ENCODE measurements at regions not wholly inside any gene's neighbourhood (a gene's known extent, or its start where the extent isn't known, plus 50 kb on each side); places are given as distances from the start of the nearest gene placed in this dataset.
A peak's percentile ranks its signal among the peaks of the same experiment; 100 is the strongest.
"Not testable (repeated sequence)": the region's sequence is repeated elsewhere in the genome, so short reads cannot be mapped to it uniquely, and the experiment has no call there.

- DNase-seq = peak; percentile 43
Observed at GRCh38 chr9:113705928-113706519, 170.1 kb upstream of the ZNF618 start.

- DNase-seq = no peak
Observed at GRCh38 chr9:113707953-113708695, 168.0 kb upstream of the ZNF618 start.

- no peak for DNase-seq
Observed at GRCh38 chr9:113708821-113709713, 167.0 kb upstream of the ZNF618 start.

GRCh38 chr9:113709721-113710120 lies 166.4 kb upstream of the ZNF618 start:
- DNase-seq = no peak

- DNase-seq = no peak
Observed at GRCh38 chr9:113711251-113711650, 164.9 kb upstream of the ZNF618 start.

GRCh38 chr9:113712053-113712452 lies 164.1 kb upstream of the ZNF618 start:
- DNase-seq = no peak

- DNase-seq = peak; percentile 1
Observed at GRCh38 chr9:113715086-113715485, 161.0 kb upstream of the ZNF618 start.

- DNase-seq = no peak
Observed at GRCh38 chr9:113719919-113720318, 156.2 kb upstream of the ZNF618 start.

GRCh38 chr9:113720495-113720894 lies 155.6 kb upstream of the ZNF618 start:
- DNase-seq = no peak

- no peak for DNase-seq
Observed at GRCh38 chr9:113721856-113722255, 154.3 kb upstream of the ZNF618 start.

- DNase-seq = no peak
Observed at GRCh38 chr9:113724202-113724601, 151.9 kb upstream of the ZNF618 start.

- no peak for DNase-seq
Observed at GRCh38 chr9:113728989-113729388, 147.1 kb upstream of the ZNF618 start.

- DNase-seq = peak; percentile 6
Observed at GRCh38 chr9:113734826-113735225, 141.3 kb upstream of the ZNF618 start.

GRCh38 chr9:113737517-113738271 lies 138.4 kb upstream of the ZNF618 start:
- peak; percentile 39 for DNase-seq

GRCh38 chr9:113738496-113738892 lies 137.6 kb upstream of the ZNF618 start:
- no peak for DNase-seq

GRCh38 chr9:113738893-113739604 lies 137.1 kb upstream of the ZNF618 start:
- no peak for DNase-seq

GRCh38 chr9:113739605-113740507 lies 136.3 kb upstream of the ZNF618 start:
- DNase-seq = not testable (repeated sequence)

GRCh38 chr9:113740508-113741500 lies 135.3 kb upstream of the ZNF618 start:
- DNase-seq = peak; percentile 72
